ENCODE measurements at regions not wholly inside any gene's neighbourhood (a gene's known extent, or its start where the extent isn't known, plus 50 kb on each side); places are given as distances from the start of the nearest gene placed in this dataset.

DNA sequence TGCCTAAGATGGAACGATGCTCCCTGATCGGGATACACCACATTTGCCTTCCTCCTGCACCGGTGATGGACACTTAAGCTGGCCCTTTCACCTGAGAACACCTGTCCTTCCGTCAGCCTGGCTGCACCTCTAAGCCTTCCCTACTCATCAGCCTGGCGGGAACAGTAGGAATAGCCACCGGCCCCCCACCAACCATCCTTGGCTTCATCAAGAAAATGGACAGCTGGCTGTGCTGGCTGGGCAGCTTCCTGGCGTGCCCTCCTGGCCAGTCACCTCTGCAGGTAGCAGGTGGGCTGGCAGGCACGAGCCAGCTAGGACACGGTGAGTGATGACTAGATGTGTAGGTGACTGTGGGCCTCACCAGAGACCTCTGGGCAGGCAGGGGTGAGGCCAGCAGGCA is 142.8 kb downstream of the CTTN start:
- no peak for TF ChIP-seq CTCF (IDR thresholded peaks at IDR 0.05)
- no peak for TF ChIP-seq EP300 (IDR thresholded peaks at IDR 0.05)
